Renal cortical epithelial cell (primary cell): ENCODE measurements at regions not wholly inside any gene's neighbourhood (a gene's known extent, or its start where the extent isn't known, plus 50 kb on each side); places are given as distances from the start of the nearest gene placed in this dataset.
A peak's percentile ranks its signal among the peaks of the same experiment; 100 is the strongest.

Experiments
- DNase-seq: peaks from one replicate; pipeline ENCODE4 v3.0.0-alpha.2; 2011; ENCODE audit warnings: low read depth

DNA sequence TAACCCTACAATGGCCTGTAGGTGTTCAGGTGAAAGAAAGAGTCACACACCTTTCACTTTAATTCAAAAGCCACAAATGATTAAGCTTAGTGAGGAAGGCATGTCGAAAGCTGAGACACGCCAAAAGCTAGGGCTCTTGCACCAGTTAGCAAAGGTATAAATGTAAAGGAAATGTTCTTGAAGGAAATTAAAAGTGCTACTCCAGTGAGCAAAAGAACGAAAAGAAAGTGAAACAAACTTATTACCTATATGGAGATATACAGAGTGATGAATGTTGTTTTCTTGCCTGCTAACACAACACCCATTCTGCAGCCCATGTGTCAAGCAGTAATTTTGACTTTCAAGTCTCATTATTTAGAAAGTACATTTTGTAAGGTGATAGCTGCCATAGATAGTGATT is 254.2 kb upstream of the SLC24A2 start:
- DNase-seq, result peak; percentile 7

DNA sequence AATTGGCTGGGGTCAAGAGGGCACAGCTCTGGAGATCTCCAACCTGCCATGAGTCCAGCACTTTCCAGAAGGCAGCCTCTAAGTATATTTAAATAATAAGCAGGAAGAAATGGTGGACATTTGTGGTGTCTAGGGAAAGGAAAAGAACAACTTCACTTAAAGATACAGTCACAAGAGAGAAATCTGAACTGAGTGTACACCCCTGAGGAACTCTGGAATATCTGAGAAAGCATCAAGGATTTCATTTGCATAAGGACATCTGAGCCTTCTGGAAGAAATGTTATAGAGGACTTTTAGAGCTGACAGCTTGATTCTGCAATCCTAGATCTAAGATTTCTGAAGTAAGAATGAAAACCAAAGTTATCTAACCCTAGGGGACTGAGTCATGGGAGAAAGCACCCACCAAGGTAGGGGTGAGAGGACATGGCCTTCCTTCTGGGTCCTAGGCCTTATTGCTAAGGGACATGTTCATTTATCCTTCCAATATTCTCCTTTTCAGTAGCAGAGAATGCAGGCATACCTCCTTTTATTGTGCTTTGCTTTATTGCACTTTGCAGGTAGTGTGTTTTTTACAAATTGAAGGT is 253.4 kb upstream of the SLC24A2 start:
- DNase-seq, result no peak

DNA sequence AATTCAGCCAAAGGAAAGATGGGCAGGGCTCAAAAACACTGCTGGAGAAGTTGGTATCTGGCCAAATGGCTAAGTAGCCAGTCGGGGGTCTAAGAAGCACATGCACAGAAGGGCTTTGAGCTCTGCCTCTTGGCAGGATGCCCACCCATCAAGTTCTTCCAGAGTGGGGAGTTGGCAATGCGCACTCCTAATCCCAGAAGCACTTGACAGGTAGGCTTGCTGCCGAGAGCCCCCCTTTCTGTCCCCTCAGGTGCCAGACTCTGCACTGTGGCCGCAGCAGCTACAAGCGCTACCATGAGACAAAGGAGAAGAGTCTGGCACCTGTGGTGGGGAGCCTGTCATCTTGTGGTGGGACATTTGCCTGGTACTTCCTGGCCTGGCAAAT is 252.9 kb upstream of the SLC24A2 start:
- DNase-seq, result no peak

DNA sequence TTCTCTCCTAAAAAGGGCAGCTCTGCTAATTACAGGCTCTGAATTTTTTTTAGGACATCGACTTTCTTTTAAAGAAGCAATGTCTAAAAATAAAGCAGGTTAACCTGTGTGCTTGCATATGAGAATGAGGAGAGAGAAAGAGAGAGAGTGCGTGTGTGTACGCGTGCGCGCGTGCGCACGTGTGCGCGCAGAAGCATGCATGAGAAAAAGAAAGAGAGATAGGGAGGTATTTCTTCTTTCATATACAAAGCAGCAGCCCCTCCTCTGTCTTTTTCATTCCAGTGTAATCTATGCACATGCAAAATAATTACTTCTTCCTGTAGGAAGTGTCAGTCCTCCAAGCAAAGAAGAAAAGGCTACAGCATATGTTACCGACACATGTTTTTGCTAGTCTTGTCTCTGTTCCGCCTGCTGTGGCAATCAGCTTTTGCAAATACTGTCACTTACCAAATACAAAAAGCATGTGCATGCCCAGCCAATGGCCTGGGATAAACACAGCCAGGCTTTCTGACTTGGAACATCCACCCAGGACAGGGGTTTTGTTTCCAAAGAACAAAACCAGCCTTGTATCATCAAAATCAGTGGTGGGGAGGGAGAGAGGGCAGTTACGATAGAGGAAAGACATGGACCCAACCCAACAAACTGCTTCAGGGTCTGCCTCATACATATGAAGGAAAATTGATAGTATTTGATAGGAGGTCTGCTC is 252.3 kb upstream of the SLC24A2 start:
- DNase-seq, result no peak

DNA sequence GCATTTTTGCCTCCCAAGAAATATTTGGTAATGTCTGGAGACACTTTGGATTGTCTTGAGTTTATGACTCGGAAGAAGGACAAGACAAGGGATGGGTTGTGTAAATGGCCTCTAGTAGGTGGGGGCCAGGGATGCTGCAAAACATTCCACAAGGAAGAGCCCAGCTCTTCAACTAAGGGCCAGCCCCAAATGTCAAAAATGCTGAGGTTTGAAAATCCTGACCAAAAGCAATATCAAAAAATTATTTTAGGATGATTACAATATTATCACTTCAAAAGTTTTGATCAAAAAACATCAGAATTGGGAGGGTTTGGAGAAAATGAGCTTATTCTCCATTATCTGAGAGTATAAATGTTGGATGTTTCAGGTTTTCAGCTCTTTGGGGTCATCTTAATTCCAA is 248.9 kb upstream of the SLC24A2 start:
- no peak for DNase-seq

DNA sequence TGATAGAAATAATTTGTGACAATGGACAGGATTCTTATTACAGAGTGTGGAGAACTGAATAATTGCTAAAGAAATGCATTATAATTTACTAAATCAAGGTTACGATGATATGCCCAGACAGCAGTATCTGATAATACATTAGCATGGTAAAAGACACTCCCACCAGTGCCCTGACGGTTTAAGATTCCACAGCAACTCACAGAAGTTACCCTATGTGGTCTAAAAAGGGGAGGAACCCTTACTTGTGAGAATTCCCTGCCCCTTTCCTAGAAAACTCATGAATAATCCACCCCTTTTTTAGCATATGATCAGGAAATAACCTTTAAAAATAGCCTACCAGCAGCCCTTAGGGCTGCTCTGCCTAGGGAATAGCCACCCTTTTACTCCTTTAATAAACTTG is 244.7 kb upstream of the SLC24A2 start:
- DNase-seq, result peak; percentile 17

DNA sequence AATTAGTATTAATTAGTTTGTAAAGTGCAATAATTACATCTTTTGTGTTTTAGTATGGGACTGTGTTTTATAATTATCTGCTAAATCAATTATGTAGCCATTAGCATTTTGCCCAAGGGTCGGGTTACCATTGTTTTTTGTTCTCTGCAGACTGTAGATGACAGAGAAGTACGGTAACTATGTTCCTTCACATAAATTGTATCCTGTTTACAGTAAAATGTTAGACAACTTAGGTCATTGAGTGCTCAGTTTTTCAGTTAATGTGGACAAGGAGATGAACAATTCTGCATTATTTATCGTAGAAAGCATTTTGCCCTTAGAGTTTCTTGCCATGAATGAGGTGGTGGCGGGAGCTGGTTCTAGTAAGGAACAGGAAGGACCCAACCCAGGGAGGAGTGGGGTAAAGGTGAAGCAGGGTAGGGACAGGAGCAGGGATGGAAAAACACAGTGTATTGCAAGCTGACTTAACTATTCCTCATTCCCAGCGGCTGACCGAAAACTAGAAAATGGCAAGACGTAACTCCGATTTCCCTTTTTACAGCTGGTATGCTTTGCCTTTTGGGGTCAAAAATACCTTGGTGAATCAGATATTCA is 243.7 kb upstream of the SLC24A2 start:
- no peak for DNase-seq

DNA sequence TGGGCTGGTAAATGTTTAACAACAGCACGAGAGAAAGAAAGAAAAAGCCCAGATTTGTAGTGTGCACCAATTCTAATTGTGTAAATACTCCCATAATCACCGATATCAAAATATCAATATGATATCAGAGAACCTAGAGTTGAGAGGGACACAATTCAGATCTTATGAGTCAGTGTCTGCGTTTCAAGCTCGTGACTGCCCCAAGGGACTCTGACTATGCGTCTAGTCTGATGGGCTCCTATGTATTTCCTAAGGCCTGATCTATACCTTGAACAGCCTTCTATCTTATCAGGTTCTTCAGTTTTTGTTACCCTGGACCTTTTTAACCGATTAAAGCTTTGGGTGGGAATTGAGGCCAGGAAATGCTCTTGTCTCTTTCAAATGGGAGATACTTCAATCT is 243.0 kb upstream of the SLC24A2 start:
- DNase-seq, result no peak

DNA sequence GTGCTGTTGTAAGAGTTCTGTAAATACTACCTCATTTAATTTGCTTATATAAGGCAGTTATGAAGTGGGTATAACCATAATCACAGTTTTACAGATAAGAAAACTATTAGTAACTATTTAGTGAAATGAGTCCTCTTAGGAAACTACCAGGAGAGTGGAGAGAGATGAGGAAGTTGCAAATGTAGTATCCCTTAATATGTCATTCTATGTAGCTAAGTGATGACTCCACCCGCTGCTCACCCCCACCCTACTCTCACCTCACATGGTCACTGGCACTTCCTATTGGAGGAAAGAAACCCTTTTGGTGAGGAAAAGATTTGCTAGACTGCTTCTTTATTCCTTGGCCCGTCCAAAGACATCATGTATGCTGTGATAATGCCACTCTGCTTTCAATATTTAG is 241.8 kb upstream of the SLC24A2 start:
- DNase-seq, result no peak

DNA sequence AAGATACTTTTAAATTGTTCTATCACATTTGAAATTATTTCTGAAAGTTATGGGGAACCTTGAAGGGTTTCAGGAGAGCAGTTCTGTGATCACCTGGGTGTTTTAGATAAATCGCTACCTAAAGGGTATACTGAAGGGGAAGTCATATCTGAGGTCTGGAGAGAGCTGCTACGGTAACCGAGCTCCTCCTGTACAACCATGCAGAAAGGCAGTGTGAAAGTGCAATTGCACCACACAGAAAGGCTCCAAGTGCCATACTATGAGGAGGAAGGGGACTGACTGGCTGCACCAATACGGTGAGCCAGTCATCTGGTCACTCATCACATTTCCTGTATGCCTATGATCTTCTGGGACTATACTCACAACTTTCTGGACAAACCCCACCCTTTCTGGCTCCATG is 241.4 kb upstream of the SLC24A2 start:
- no peak for DNase-seq

DNA sequence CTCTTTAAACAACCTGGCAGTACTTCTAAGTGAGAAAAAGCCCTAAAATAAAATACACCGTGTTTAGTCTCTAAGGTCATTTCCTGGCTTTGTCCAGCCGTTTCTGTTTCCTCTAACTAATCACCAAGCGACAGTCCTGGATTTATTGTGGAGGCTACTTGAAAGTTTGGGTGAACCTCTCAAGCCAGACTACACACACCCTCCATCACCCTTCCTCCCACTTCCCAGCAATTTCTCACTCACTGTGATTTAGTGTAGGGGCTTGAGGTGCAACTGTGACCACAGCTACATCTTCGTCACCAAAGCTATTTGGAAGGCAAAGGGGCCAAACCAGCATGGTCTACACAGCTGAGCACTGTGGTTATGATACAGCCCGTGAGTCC is 240.0 kb upstream of the SLC24A2 start:
- DNase-seq, result no peak

DNA sequence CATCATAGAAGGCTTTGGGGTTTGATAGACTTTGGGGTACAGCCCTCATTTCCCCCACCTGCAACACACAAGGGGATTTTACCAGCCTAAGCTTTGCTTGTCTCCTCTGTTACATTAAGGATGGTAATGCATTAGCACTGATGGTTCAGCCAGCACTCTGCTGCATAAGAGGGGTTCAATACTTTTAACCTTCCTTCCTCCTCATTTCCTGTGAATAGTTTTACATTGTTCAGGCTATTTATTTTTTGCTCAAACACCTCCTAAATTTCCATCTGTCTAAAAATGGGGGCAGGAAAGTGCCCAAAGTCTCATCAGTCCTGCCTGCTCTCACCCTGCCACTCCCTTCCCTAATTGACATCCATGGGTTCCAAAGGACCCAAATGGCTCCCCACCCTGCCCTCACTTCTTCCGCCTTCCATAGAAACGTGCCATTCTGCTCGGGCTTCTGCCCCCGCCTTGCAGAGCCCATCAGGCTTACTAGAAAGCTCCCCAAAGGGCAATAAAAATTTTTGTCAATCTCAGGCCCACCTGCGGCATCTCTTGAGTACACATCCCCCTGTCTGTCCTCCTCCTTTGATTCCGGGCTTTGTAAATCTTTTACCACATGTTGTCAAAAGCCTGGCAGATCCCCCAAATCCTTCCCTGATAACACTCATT is 239.5 kb upstream of the SLC24A2 start:
- DNase-seq, result no peak

DNA sequence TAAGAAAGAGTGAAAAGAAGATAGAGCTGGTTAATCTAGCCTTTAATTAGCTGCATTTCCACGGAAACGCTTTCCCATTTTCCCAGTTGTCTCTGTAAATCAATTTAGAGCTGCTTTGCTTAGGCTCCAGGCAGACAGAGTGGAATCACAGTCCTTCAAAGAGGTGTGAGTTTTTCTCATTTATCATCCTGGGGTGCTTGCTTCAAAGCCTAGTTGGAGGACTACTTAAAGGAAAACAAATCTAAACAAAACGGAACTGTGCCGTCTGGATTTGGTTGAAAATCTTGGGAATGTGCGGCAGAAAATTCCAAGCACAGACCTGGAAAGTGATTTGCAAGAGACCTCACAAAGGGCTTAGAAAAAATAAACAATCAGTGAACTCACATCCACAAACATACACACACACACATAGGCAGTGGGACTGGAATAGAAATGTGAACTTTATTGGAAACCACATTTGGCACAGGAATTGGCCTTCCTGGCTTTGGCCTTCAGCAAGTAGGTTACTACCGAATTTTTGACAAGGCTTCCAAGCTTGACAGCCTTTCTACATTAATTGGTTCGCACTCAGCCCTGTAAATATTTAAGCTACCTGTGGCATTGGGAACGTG is 235.2 kb upstream of the SLC24A2 start:
- DNase-seq, result peak; percentile 60

DNA sequence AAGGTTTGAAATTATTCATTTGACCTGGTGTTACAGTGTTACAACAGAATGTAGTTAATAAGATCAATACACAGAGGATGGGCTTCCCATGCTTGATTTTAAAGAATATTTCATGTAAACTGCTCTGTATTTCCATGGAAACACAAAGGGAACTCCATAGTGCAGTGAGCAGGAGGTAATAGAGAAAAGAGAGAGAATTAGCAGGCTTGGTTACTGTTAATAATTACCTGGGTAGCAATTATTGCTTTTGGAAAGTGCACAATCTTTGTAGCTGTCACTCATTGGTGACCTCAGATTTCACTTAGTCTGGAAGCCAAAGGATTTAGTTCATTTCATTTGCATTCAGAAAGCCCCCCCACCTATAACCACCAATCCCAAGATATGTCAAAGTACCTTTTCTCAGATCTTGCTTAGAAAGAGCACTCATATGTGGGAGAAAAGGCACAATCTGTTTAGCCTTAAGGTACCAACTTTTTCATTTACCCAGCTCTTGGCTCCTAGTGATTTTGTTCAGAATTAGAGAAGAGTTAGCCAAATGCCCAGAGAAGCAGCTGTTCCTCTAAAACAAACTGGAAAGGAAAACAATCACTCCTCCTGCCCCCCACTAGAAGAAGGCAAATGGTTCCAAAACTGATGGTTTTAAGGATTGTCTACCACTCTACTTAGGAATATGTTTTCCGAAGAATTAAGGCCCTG is 234.5 kb upstream of the SLC24A2 start:
- DNase-seq, result peak; percentile 75

DNA sequence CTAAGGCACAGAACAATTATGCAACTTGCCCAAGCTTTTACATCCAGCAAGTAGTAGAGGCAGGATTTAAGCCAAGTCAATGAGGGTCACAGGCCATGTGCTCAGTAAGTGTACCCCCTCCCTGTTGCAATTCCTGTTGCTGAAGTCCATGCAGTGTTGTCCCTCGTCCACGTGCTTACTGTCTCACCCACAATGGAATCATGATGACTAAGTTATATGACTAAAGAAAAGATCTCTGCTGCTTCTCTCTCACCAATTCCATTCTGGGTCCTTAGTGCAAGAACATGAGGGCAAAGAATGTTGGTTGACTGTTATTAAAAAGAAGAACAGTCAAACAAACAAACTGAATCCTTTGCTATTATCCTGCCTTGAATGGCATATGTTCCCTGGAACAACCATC is 233.6 kb upstream of the SLC24A2 start:
- DNase-seq, result peak; percentile 89

DNA sequence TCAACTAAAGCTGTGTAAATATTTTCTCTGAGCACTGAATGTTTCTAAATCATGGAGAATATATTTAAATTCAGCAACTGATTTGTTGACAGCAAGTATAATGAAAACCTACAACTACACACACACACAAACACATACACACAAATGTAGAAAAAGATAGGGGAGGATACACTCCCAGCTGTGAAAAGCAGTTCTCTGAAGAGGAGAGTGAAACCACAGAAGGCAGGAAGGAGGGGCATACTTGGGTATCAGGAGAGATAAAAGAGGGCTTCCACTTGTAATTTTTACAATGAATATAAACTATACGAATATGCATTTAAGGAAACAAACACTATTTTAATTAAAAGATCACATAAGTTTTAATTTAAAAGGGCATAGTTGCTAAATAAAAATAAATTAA is 227.8 kb upstream of the SLC24A2 start:
- DNase-seq, result no peak

DNA sequence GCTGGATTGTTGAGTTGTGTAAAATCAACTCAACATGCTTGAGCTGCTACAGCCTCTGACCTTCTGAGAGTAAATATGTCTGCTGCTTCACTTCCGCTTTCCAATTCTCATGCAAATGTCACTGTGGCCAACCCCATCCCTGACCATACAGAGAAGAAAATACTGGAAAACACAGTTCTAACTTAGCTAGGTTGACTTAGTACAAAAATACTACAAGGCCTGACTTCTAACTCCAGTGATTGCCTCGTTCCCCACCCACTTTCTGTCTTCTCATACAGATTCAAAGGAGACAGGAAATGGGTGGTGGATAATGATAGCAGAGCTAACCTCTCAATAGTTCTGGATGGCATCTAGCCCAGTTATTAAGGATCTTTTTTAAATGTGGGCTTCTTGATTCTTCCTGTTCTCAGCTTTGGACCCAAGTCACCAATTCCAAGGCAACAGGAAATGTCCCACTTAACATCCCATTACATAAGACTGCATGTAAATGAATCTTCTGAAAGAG is 226.6 kb upstream of the SLC24A2 start:
- no peak for DNase-seq

DNA sequence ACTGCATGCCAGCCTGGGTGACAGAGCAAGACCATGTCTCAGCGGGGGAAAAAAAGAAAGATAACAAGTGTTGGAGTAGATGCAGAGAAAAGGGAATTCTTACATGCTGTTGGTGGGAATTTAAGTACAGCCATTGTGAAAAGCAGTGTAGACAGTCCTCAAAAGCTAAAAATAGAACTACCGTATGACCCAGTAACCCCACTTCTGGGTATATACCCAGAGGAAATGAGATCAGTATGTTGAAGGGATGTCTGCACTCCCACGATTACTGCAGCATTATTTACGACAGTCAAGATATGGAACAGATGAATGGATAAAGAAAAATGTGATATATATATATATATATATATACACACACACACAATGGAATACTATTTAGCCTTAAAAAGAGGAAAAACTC is 225.3 kb upstream of the SLC24A2 start:
- DNase-seq, result no peak

DNA sequence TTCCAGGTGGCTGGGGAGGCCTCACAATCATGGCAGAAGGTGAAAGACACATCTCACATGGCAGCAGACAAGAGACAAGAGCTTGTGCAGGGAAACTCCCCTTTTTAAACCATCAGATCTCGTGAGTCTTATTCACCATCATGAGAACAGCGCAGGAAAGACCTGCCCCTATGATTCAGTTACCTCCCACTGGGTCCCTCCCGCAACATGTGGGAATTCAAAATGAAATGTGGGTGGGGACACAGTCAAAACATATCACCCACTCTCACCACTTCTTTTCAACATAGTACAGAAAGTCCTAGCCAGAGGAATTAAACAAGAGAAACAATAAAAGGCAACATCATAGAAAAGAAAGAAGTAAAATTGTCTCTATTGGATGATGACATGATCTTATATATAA is 223.4 kb upstream of the SLC24A2 start:
- no peak for DNase-seq

DNA sequence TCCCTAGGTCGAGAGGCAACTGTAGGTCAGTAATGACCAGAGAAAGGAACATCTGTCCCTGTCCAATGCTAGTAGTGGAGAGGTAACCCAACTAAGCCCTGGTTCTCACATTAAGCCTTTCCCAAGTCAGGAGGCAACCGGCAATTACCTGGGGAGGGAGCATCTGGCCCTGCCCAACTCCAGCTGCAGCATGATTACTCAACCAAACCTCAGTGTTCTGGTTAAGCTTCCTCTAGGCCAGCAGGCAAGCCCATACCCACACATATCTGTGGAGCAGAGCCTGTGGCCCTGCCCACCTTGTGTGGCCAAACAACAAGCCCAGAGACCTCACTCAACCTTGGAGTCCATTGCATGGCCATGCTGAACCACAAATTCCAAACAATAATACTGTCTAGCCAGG is 220.8 kb upstream of the SLC24A2 start:
- no peak for DNase-seq

DNA sequence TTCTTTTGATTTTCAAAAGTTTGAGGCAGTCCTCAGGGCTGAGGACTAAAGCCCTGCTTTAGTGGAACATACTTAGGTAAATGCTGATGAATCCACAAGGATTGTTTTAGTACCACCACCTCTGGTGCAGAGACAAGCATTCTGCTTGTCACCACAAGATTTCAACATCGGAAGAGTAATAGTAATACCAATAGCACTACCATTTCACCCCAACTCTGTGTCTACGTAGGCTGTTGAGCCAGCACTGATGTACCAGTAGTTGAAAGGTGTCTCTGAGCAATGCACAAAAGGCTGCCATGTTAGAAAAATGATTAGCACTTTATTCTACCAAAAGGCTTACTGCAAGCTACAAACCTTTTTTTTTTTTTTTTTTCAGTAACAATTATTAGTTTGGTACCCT is 213.2 kb upstream of the SLC24A2 start:
- DNase-seq, result peak; percentile 49

DNA sequence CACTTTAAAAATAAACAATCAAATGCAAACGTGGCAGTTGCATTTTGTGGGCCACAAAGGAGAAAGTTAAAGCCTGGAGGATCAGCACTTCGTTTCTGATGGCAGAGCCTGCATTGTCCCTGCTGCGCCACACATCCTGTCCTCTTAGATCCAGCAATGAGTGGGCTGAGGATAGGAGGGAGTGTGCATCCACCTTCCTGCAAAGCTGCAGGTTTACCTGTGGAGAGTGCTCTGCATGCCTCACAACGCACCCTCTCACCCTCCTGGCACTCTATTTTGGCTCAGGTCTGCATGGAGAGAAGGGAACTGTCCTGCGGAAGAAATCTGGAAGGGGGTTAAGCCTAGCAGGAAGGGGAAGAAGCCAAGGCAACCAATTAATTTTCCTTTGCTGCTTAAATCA is 212.2 kb upstream of the SLC24A2 start:
- DNase-seq, result no peak
